Fibroblast of the conjunctiva (primary cell): ENCODE measurements at regions not wholly inside any gene's neighbourhood (a gene's known extent, or its start where the extent isn't known, plus 50 kb on each side); places are given as distances from the start of the nearest gene placed in this dataset.
A peak's percentile ranks its signal among the peaks of the same experiment; 100 is the strongest.

Experiments
- DNase-seq: peaks from one replicate; pipeline ENCODE4 v3.0.0-alpha.2; 2010; ENCODE audit warnings: low read depth

- DNase-seq, result no peak
These were observed 143.3 kb downstream of the FTCDNL1 start for GRCh38 chr2:199707593-199708185.

- no peak for DNase-seq
These were observed 145.5 kb downstream of the FTCDNL1 start for GRCh38 chr2:199705538-199705937.

- DNase-seq, result peak; percentile 5
These were observed 146.4 kb downstream of the FTCDNL1 start for GRCh38 chr2:199704358-199705238.

- DNase-seq, result no peak
These were observed 147.8 kb downstream of the FTCDNL1 start for GRCh38 chr2:199703199-199703598.

GRCh38 chr2:199697469-199697868 lies 153.5 kb downstream of the FTCDNL1 start:
- DNase-seq, result no peak

- no peak for DNase-seq
These were observed 154.9 kb downstream of the FTCDNL1 start for GRCh38 chr2:199696048-199696447.

GRCh38 chr2:199693861-199694260 lies 157.1 kb downstream of the FTCDNL1 start:
- DNase-seq, result no peak

GRCh38 chr2:199692489-199692888 lies 158.5 kb downstream of the FTCDNL1 start:
- no peak for DNase-seq

GRCh38 chr2:199690225-199690624 lies 160.8 kb downstream of the FTCDNL1 start:
- DNase-seq, result no peak

- DNase-seq, result no peak
These were observed 165.3 kb downstream of the FTCDNL1 start for GRCh38 chr2:199685669-199686068.

GRCh38 chr2:199684832-199685231 lies 166.2 kb downstream of the FTCDNL1 start:
- no peak for DNase-seq

- DNase-seq, result no peak
These were observed 166.8 kb downstream of the FTCDNL1 start for GRCh38 chr2:199684168-199684567.

- no peak for DNase-seq
These were observed 169.0 kb downstream of the FTCDNL1 start for GRCh38 chr2:199682001-199682400.

- no peak for DNase-seq
These were observed 170.5 kb downstream of the FTCDNL1 start for GRCh38 chr2:199680482-199680881.

- DNase-seq, result no peak
These were observed 171.1 kb downstream of the FTCDNL1 start for GRCh38 chr2:199679883-199680282.

GRCh38 chr2:199677881-199678280 lies 173.1 kb downstream of the FTCDNL1 start:
- DNase-seq, result no peak

- no peak for DNase-seq
These were observed 182.3 kb downstream of the FTCDNL1 start for GRCh38 chr2:199668645-199669044.

GRCh38 chr2:199663157-199663556 lies 187.8 kb downstream of the FTCDNL1 start:
- no peak for DNase-seq

GRCh38 chr2:199662255-199662654 lies 188.7 kb downstream of the FTCDNL1 start:
- DNase-seq, result no peak

- no peak for DNase-seq
These were observed 190.8 kb downstream of the FTCDNL1 start for GRCh38 chr2:199660167-199660566.

GRCh38 chr2:199659207-199659606 lies 191.8 kb downstream of the FTCDNL1 start:
- DNase-seq, result peak; percentile 3

- no peak for DNase-seq
These were observed 188.7 kb upstream of the SATB2 start for GRCh38 chr2:199646439-199646838.

GRCh38 chr2:199631129-199631528 lies 173.4 kb upstream of the SATB2 start:
- DNase-seq, result no peak

- no peak for DNase-seq
These were observed 171.6 kb upstream of the SATB2 start for GRCh38 chr2:199629301-199629700.
